Smooth muscle cell (in vitro differentiated cells): ENCODE measurements at regions not wholly inside any gene's neighbourhood (a gene's known extent, or its start where the extent isn't known, plus 50 kb on each side); places are given as distances from the start of the nearest gene placed in this dataset.
A peak's percentile ranks its signal among the peaks of the same experiment; 100 is the strongest.

Source experiments
- DNase-seq: peaks from one replicate; lab custom pipeline; 2025; ENCODE audit not compliant: unreplicated experiment; lab: John Stamatoyannopoulos, UW
- H2AFZ ChIP-seq: fragments of 200-600 bp; sonication (generic); 2 replicates; pipeline ENCODE4 v1.6.0; 2016; ENCODE audit warnings: antibody characterized with exemption, low read depth, mild to moderate bottlenecking
- H3F3A ChIP-seq: fragments of 200-600 bp; sonication (generic); 2 replicates; pipeline ENCODE4 v1.6.0; 2017; ENCODE audit warnings: antibody characterized with exemption, low read depth
- H3K27ac ChIP-seq: fragments of 200-600 bp; sonication (generic); 2 replicates; pipeline ENCODE4 v1.5.1; 2016; ENCODE audit warnings: low read depth, mild to moderate bottlenecking
- H3K27me3 ChIP-seq: fragments of 200-600 bp; sonication (generic); 2 replicates; pipeline ENCODE4 v1.6.1; 2016; ENCODE audit warnings: low read depth, mild to moderate bottlenecking
- H3K36me3 ChIP-seq: fragments of 200-600 bp; sonication (generic); 2 replicates; pipeline ENCODE4 v1.5.1; 2016; ENCODE audit warnings: low read depth
- H3K4me1 ChIP-seq: fragments of 200-600 bp; sonication (generic); 2 replicates; pipeline ENCODE4 v1.5.1; 2016; ENCODE audit warnings: low read depth
- H3K4me2 ChIP-seq: fragments of 200-600 bp; sonication (generic); 2 replicates; pipeline ENCODE4 v1.6.0; 2016; ENCODE audit warnings: mild to moderate bottlenecking
- H3K4me3 ChIP-seq: fragments of 200-600 bp; sonication (generic); 2 replicates; pipeline ENCODE4 v1.5.1; 2016; ENCODE audit warnings: mild to moderate bottlenecking
- H3K79me2 ChIP-seq: fragments of 200-600 bp; sonication (generic); 2 replicates; pipeline ENCODE4 v1.6.0; 2016; ENCODE audit warnings: low read depth, mild to moderate bottlenecking
- H3K9ac ChIP-seq: fragments of 200-600 bp; sonication (generic); 2 replicates; pipeline ENCODE4 v1.6.0; 2016; ENCODE audit warnings: low read depth
- H3K9me3 ChIP-seq: fragments of 200-600 bp; sonication (generic); replicated peaks from 2 replicates; pipeline ENCODE4 v1.5.1; 2016; ENCODE audit warnings: low read depth
- H4K20me1 ChIP-seq: fragments of 200-600 bp; sonication (generic); 2 replicates; pipeline ENCODE4 v1.6.0; 2016; ENCODE audit warnings: low read depth
- WGBS: methylation state at CpG from one replicate; pipeline ENCODE4 v1.1.7; 2016; ENCODE audit warnings: low lambda C conversion rate; 5-methylcytosine and 5-hydroxymethylcytosine counted together
- TF ChIP-seq, protein P1 (sequence below): fragments of 200-600 bp; sonication (generic); IDR thresholded peaks from 2 replicates; pipeline ENCODE4 v1.5.1; 2017; ENCODE audit warnings: borderline replicate concordance, mild to moderate bottlenecking, antibody characterized with exemption; ENCODE audit not compliant: insufficient read depth, poor library complexity, severe bottlenecking

- Histone ChIP-seq H2AFZ (no peak overlapping the region), H3K9ac (peak overlapping the region; percentile 52), H3K4me1 (peaks cover 3% of the 10 kb centered on the region), H3K27me3 (no peaks in the 10 kb centered on the region), H3K4me3 (no peak overlapping the region), H3K9me3 (no peaks in the 10 kb centered on the region), H3K27ac (peak overlapping the region; percentile 78), H3K4me2 (peak overlapping the region; percentile 2), H3K36me3 (no peaks in the 10 kb centered on the region), H3F3A (no peaks in the 10 kb centered on the region), H3K79me2 (peaks cover 14% of the 10 kb centered on the region), H4K20me1 (no peaks in the 10 kb centered on the region)
- WGBS: 82% methylated on average over 8 of the region's 8 CpGs
- TF ChIP-seq, protein P1, sequence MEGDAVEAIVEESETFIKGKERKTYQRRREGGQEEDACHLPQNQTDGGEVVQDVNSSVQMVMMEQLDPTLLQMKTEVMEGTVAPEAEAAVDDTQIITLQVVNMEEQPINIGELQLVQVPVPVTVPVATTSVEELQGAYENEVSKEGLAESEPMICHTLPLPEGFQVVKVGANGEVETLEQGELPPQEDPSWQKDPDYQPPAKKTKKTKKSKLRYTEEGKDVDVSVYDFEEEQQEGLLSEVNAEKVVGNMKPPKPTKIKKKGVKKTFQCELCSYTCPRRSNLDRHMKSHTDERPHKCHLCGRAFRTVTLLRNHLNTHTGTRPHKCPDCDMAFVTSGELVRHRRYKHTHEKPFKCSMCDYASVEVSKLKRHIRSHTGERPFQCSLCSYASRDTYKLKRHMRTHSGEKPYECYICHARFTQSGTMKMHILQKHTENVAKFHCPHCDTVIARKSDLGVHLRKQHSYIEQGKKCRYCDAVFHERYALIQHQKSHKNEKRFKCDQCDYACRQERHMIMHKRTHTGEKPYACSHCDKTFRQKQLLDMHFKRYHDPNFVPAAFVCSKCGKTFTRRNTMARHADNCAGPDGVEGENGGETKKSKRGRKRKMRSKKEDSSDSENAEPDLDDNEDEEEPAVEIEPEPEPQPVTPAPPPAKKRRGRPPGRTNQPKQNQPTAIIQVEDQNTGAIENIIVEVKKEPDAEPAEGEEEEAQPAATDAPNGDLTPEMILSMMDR: no peak
- no peak for DNase-seq
Observed at GRCh38 chr14:100416081-100416680, 93.0 kb downstream of the SLC25A47 start.

DNA sequence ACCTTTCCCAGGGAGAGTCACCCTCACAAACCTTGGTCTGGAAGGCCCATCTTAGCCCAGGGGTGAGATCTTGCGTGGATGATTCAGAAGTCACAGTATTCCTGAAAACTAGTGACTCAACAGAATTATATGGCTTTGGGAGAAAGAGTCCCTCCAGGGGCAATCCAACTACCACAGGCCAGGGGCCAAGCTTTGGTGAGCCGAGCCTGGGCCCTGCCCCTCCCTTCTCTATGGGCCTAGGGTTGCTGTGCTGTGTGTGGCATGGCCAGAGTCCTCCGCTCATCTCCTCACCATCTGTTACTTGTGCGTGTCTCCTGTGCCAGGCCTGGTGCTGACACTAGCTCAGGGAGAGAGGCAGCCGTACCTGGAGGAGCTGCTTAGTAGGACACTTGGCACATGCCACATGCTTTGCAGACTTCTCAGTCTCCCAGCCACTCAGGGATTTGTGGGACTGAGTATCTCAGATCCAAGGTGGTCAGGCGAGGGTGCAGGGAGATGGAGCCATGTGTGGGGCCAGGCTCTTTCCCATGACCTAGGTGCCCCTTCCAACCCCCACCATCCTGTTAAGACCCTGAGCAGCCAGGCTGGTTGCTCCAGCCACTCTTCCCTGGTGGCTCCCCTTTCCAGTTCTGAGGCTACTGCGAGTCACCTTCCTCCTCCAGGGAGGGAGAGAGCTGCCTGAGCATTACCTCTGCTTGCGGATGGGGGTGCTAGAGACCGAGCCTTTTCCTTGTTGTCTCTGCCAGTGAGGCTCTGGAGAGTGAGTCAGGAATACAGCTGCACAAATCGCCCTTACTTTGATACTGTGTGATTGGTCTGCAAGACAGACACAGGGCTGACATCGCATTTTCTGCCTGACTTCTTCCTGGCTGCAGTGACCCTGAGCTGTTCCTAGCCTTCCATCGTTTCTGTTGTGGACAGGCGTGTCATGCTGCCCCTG, 94.1 kb downstream of the SLC25A47 start:
- no peak overlapping the region for H2AFZ ChIP-seq
- H3K4me2 ChIP-seq: peak overlapping the region; percentile 44
- no peak for DNase-seq
- peak overlapping the region; percentile 78 for H3K27ac ChIP-seq
- no peaks in the 10 kb centered on the region for H4K20me1 ChIP-seq
- TF ChIP-seq, protein P1: peak; percentile 82
- no peaks in the 10 kb centered on the region for H3K9me3 ChIP-seq
- H3K4me3 ChIP-seq: no peak overlapping the region
- H3K4me1 ChIP-seq: peaks cover 3% of the 10 kb centered on the region
- no peaks in the 10 kb centered on the region for H3K36me3 ChIP-seq
- WGBS: 32% methylated on average over 13 of the region's 13 CpGs
- no peaks in the 10 kb centered on the region for H3K27me3 ChIP-seq
- peak overlapping the region; percentile 39 for H3K9ac ChIP-seq
- H3K79me2 ChIP-seq: peaks cover 14% of the 10 kb centered on the region
- no peaks in the 10 kb centered on the region for H3F3A ChIP-seq

- WGBS: 96% methylated on average over 4 of the region's 4 CpGs
- no peak overlapping the region for H3K4me2 ChIP-seq
- H3K27me3 ChIP-seq: no peaks in the 10 kb centered on the region
- H3K27ac ChIP-seq: no peak overlapping the region
- H2AFZ ChIP-seq: no peak overlapping the region
- peaks cover 14% of the 10 kb centered on the region for H3K79me2 ChIP-seq
- peaks cover 10% of the 10 kb centered on the region for H4K20me1 ChIP-seq
- TF ChIP-seq, protein P1: no peak
- DNase-seq: no peak
- peaks cover 10% of the 10 kb centered on the region for H3K4me1 ChIP-seq
- H3K36me3 ChIP-seq: no peaks in the 10 kb centered on the region
- H3K4me3 ChIP-seq: no peak overlapping the region
- H3F3A ChIP-seq: no peaks in the 10 kb centered on the region
- H3K9me3 ChIP-seq: no peaks in the 10 kb centered on the region
- H3K9ac ChIP-seq: no peak overlapping the region
Observed at GRCh38 chr14:100419856-100420255, 96.7 kb downstream of the SLC25A47 start.
